Kidney (tissue), 13 donors: ENCODE measurements at regions not wholly inside any gene's neighbourhood (a gene's known extent, or its start where the extent isn't known, plus 50 kb on each side); places are given as distances from the start of the nearest gene placed in this dataset.

Experiments
- DNase-seq, 5 donors: peaks; one replicate each; pipeline ENCODE4 v3.0.0-alpha.2; 2013 to 2020
- FAIRE-seq: peaks from 2 replicates; lab custom pipeline; 2012; peaks lifted over from hg19 to GRCh38; lab: Jason Lieb, UNC
- H3K27ac ChIP-seq, 2 donors: one replicate each; pipeline ENCODE4 v1.7.0; 2013; ENCODE audit warnings: low read depth in 2 of 2, low read length in 2 of 2, inconsistent platforms in 1 of 2
- H3K27me3 ChIP-seq: one replicate; pipeline ENCODE4 v1.7.1; 2013; ENCODE audit warnings: low read length, inconsistent platforms; ENCODE audit not compliant: control insufficient read depth, insufficient read depth
- H3K36me3 ChIP-seq, 3 donors: one replicate each; pipeline versions ENCODE4 v1.7.0 to v1.7.1; 2013; ENCODE audit warnings: low read length in 3 of 3, control low read depth in 1 of 3, inconsistent platforms in 1 of 3; ENCODE audit not compliant: insufficient read depth in 3 of 3, control insufficient read depth in 2 of 3
- H3K4me1 ChIP-seq, 3 donors: one replicate each; pipeline versions ENCODE4 v1.7.0 to v1.7.1; 2013; ENCODE audit warnings: low read length in 3 of 3, inconsistent platforms in 1 of 3, low read depth in 1 of 3; ENCODE audit not compliant: control insufficient read depth in 2 of 3, insufficient read depth in 2 of 3
- H3K4me3 ChIP-seq, 3 donors: one replicate each; pipeline versions ENCODE4 v1.7.0 to v1.8.1; 2013; ENCODE audit warnings: low read length in 3 of 3, control low read depth in 1 of 3, inconsistent platforms in 1 of 3
- H3K9ac ChIP-seq, 3 donors: one replicate each; pipeline versions ENCODE4 v1.7.0 to v1.7.1; 2013; ENCODE audit warnings: low read length in 3 of 3, control low read depth in 1 of 3, inconsistent platforms in 1 of 3
- H3K9me3 ChIP-seq, 3 donors: one replicate each; pipeline versions ENCODE4 v1.7.0 to v1.7.1; 2013; ENCODE audit warnings: low read length in 3 of 3, control low read depth in 1 of 3, inconsistent platforms in 1 of 3; ENCODE audit not compliant: control insufficient read depth in 2 of 3, insufficient read depth in 1 of 3
- intact Hi-C: fragments of 100-400 bp; cut with DNase I; formaldehyde crosslinking; loops from one replicate; pipeline ENCODE4 v1.11.1; 2022
- TF ChIP-seq, protein P1 (sequence below): IDR thresholded peaks from 3 replicates; pipeline ENCODE4 v1.5.1; 2012; ENCODE audit warnings: mild to moderate bottlenecking, moderate library complexity, borderline replicate concordance; ENCODE audit not compliant: insufficient read depth; ENCODE audit errors: extremely low read depth
- donor health status: control.
- donor health status: control.
- donor health status: control.
- donor health status: control.
- donor health status: control.
- donor health status: DM: yes; HTN: yes; CAD: no.
- donor health status: Normal renal cell carcinoma (clear cell type).

DNA sequence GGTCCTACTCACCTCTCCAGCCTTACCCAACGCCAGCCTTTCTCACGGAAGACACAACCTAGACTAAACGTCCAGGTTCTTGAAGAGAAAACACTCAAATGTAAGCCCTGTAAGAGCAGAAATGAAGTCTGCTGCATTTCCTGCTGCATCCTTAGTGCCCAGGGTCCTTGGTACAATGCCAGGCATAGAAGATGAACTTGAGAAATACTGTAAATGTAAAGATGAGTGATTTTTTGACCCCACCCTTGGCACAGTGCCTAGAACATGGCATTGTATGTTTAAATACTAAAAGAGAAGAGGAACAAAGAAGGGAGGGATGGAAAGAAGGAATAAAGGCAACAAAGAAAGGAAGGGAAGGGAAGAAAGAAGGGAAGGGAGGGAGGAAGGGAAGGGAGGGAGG lies 514.6 kb downstream of the MED13L start:
- intact Hi-C loops, result no loop called here
- H3K27ac ChIP-seq, result no peak overlapping the region

DNA sequence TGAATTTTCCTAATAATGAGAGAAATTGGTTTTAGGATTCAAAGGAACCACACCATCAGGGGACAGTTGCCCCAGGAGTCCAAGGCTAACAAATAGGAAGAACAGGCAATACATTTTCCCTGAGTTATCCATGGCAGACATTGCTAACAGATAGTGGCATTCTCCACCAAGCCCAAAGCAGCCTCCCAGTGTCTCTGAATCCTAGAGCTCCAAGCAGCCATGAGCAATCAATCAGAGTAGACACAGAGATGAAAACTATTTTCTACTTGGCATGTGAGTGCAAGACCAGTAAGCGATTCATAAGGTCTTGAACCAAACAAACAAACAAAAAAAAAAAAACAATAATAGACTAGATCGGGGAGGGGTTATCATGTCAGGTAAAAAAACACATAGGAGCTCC lies 515.7 kb downstream of the MED13L start:
- no peak overlapping the region for H3K4me3 ChIP-seq
- no peak overlapping the region for H3K27ac ChIP-seq
- H3K4me1 ChIP-seq, result peaks cover 0 to 2% (median 0%) of the 10 kb centered on the region in 3 donors
- no peaks in the 10 kb centered on the region for H3K9me3 ChIP-seq
- TF ChIP-seq, protein P1, sequence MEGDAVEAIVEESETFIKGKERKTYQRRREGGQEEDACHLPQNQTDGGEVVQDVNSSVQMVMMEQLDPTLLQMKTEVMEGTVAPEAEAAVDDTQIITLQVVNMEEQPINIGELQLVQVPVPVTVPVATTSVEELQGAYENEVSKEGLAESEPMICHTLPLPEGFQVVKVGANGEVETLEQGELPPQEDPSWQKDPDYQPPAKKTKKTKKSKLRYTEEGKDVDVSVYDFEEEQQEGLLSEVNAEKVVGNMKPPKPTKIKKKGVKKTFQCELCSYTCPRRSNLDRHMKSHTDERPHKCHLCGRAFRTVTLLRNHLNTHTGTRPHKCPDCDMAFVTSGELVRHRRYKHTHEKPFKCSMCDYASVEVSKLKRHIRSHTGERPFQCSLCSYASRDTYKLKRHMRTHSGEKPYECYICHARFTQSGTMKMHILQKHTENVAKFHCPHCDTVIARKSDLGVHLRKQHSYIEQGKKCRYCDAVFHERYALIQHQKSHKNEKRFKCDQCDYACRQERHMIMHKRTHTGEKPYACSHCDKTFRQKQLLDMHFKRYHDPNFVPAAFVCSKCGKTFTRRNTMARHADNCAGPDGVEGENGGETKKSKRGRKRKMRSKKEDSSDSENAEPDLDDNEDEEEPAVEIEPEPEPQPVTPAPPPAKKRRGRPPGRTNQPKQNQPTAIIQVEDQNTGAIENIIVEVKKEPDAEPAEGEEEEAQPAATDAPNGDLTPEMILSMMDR, result no peak
- intact Hi-C loops, result no loop called here
- no peak overlapping the region for H3K9ac ChIP-seq
- H3K27me3 ChIP-seq, result no peaks in the 10 kb centered on the region
- H3K36me3 ChIP-seq, result no peaks in the 10 kb centered on the region
- FAIRE-seq (no peak), DNase-seq (no peak)

More for the DNA sequence above, 514.6 kb downstream of the MED13L start:
- Histone ChIP-seq H3K9me3 (no peaks in the 10 kb centered on the region), H3K36me3 (no peaks in the 10 kb centered on the region), H3K4me3 (no peak overlapping the region), H3K27me3 (no peaks in the 10 kb centered on the region), H3K4me1 (peaks cover 0 to 2% (median 0%) of the 10 kb centered on the region in 3 donors), H3K9ac (no peak overlapping the region)
- FAIRE-seq, result no peak
- TF ChIP-seq, protein P1, result no peak
- no peak for DNase-seq

DNA sequence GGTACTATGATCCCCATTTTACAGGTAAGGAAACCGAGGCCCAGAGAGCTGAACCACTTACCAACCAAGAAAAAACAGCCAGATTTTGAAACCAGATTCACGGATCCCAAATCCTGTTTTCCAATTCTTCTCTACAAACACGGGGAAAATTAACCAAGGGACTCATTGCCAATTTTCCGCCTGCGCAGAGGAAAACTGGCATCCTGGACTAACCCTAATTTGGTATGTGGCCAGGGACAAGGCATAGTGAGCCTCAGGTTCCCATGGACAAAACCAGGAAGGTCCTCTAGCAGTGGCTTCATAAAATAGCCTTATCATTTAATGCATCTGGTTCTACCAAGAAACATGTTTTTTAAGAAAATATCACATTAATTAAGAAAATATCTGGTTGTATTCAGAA lies 517.3 kb downstream of the MED13L start:
- FAIRE-seq (no peak), DNase-seq (no peak)
- Histone ChIP-seq H3K9me3 (no peaks in the 10 kb centered on the region), H3K4me1 (peaks cover 0 to 2% (median 0%) of the 10 kb centered on the region in 3 donors), H3K27me3 (no peaks in the 10 kb centered on the region), H3K9ac (no peak overlapping the region), H3K27ac (no peak overlapping the region), H3K36me3 (no peaks in the 10 kb centered on the region), H3K4me3 (no peak overlapping the region)
- intact Hi-C loops, result no loop called here
- TF ChIP-seq, protein P1, result no peak
